K562 (cell line): ENCODE measurements at regions not wholly inside any gene's neighbourhood (a gene's known extent, or its start where the extent isn't known, plus 50 kb on each side); places are given as distances from the start of the nearest gene placed in this dataset.

Source experiments
- ATAC-seq: fragments of 200-7000 bp; cut with Tn5 transposase; 3 replicates; pipeline ENCODE4 v1.9.1; 2020; ENCODE audit warnings: moderate library complexity
- BruUV-seq: library from RNA; stranded (reverse); fragments of 400-500 nt; replicated peaks from 2 replicates; lab custom pipeline; 2021; lab: Mats Ljungman, UMichigan
- CTCF ChIA-PET: fragments of 300-600 bp; formaldehyde crosslinking; extraction: SDS; loops from one replicate; lab custom pipeline; 2021; ENCODE audit warnings: low intra/inter-chr PET ratio; lab: Yijun Ruan, JAX
- POLR2A ChIA-PET: fragments of 300-600, 350-650 bp; sonication (Branson Sonifier 250); formaldehyde crosslinking; extraction: SDS; loops from one replicate; lab custom pipeline; 2021; ENCODE audit warnings: antibody characterized with exemption, inconsistent platforms; lab: Yijun Ruan, JAX
- DNase-seq, 4 experiments: peaks; one replicate each; pipeline versions ENCODE4 v3.0.0 to v3.0.0-alpha.2; 2011 to 2018; ENCODE audit warnings: low spot score in 3 of 4, mixed read lengths in 3 of 4; ENCODE audit errors: extremely low read depth in 1 of 4
- FAIRE-seq: peaks from 2 replicates; lab custom pipeline; 2011; peaks lifted over from hg19 to GRCh38; lab: Jason Lieb, UNC
- H2AFZ ChIP-seq: 2 replicates; pipeline ENCODE4 v1.6.0; 2011; ENCODE audit warnings: low read depth, low read length, control low read depth, inconsistent platforms
- H3K27ac ChIP-seq: fragments of 200-600 bp; 3 replicates; pipeline ENCODE4 v1.8.0; 2011; ENCODE audit warnings: low read depth, mild to moderate bottlenecking, control low read depth, inconsistent platforms, low read length, moderate library complexity, mixed read lengths; ENCODE audit errors: extremely low read depth
- H3K27me3 ChIP-seq, 2 experiments: fragments of 300-600 bp in 1 of 2; 2 replicates in 1 of 2; 3 replicates in 1 of 2; pipeline versions ENCODE4 v1.6.0 to v1.8.0; 2011; ENCODE audit warnings: inconsistent platforms in 2 of 2, low read length in 2 of 2, mild to moderate bottlenecking in 1 of 2, mixed read lengths in 1 of 2, moderate library complexity in 1 of 2; ENCODE audit not compliant: control insufficient read depth in 2 of 2, insufficient read depth in 2 of 2
- H3K36me3 ChIP-seq: fragments of 300-600 bp; 3 replicates; pipeline ENCODE4 v1.8.0; 2011; ENCODE audit warnings: mild to moderate bottlenecking, low read length, inconsistent platforms; ENCODE audit not compliant: control insufficient read depth, insufficient read depth
- H3K4me1 ChIP-seq, 2 experiments: fragments of 200-600 bp in 1 of 2; replicated peaks in 1 of 2; 2 replicates in 1 of 2; 3 replicates in 1 of 2; pipeline versions ENCODE4 v1.5.1 to v1.8.0; 2011; ENCODE audit warnings: inconsistent platforms in 2 of 2, low read length in 2 of 2, mild to moderate bottlenecking in 1 of 2, mixed read lengths in 1 of 2, moderate library complexity in 1 of 2; ENCODE audit not compliant: control insufficient read depth in 2 of 2, insufficient read depth in 2 of 2
- H3K4me2 ChIP-seq: 2 replicates; pipeline ENCODE4 v1.6.1; 2011; ENCODE audit warnings: low read length, control low read depth, inconsistent platforms, mixed read lengths; ENCODE audit not compliant: insufficient read depth
- H3K4me3 ChIP-seq: fragments of 200-600 bp; sonication (generic), shearing (Covaris generic); 2 replicates; pipeline ENCODE4 v1.5.1; 2016; ENCODE audit warnings: control low read depth, inconsistent platforms
- H3K79me2 ChIP-seq: fragments of 200-600 bp; 3 replicates; pipeline ENCODE4 v1.8.0; 2011; ENCODE audit warnings: low read length, inconsistent platforms; ENCODE audit not compliant: control insufficient read depth, insufficient read depth
- H3K9ac ChIP-seq, 2 experiments: 2 replicates each; pipeline versions ENCODE4 v1.6.0 to v1.6.1; 2011; ENCODE audit warnings: low read depth in 2 of 2, low read length in 2 of 2, control low read depth in 1 of 2, inconsistent platforms in 1 of 2, mild to moderate bottlenecking in 1 of 2, mixed read lengths in 1 of 2; ENCODE audit not compliant: insufficient read depth in 1 of 2
- H3K9me1 ChIP-seq: one replicate; pipeline ENCODE4 v1.6.0; 2011; ENCODE audit warnings: inconsistent platforms, mild to moderate bottlenecking, low read length, moderate library complexity; ENCODE audit not compliant: control insufficient read depth, insufficient read depth
- H3K9me3 ChIP-seq: replicated peaks from 2 replicates; pipeline ENCODE4 v1.5.1; 2011; ENCODE audit warnings: low read depth, low read length, inconsistent platforms; ENCODE audit not compliant: control insufficient read depth, insufficient read depth
- H4K20me1 ChIP-seq: replicated peaks from 2 replicates; pipeline ENCODE4 v1.6.1; 2011; ENCODE audit warnings: low read length, inconsistent platforms, mixed read lengths; ENCODE audit not compliant: control insufficient read depth, insufficient read depth
- TEAD1 ChIP-seq, 2 experiments: fragments of 450-650 bp in 1 of 2; sonication (generic) in 1 of 2; formaldehyde crosslinking; IDR thresholded peaks; 2 replicates each; pipeline versions ENCODE4 v1.4.0 to v1.8.0; 2020 to 2022; ENCODE audit warnings: mild to moderate bottlenecking in 2 of 2, missing genetic modification reagents in 1 of 2
- WGBS: fragments of 100-300 bp; shearing (Covaris generic); methylation state at CpG from one replicate; pipeline ENCODE4 v1.1.6; 2016; ENCODE audit warnings: low coverage, mixed read lengths; ENCODE audit not compliant: insufficient coverage; ENCODE audit errors: missing lambda C conversion rate; 5-methylcytosine and 5-hydroxymethylcytosine counted together
- in situ Hi-C: fragments of 300-500 bp; cut with MboI; formaldehyde crosslinking; loops from 4 replicates; pipeline ENCODE4 v1.15.0; 2018; ENCODE audit warnings: inconsistent platforms, mixed read lengths
- intact Hi-C: fragments of 100-400 bp; cut with micrococcal nuclease; formaldehyde crosslinking; loops from 2 replicates; pipeline ENCODE4 v1.14.2; 2022
- TF ChIP-seq, protein P1 (sequence below): sonication (generic); formaldehyde crosslinking; IDR thresholded peaks from 2 replicates; pipeline ENCODE4 v1.8.0; 2022; ENCODE audit warnings: mild to moderate bottlenecking, missing genetic modification reagents
- TF ChIP-seq, protein P2 (sequence below): fragments of 450-650 bp; IDR thresholded peaks from one replicate; pipeline ENCODE4 v1.6.1; 2018; ENCODE audit warnings: mild to moderate bottlenecking, moderate library complexity; ENCODE audit not compliant: partially characterized antibody
- TF ChIP-seq, protein P3 (sequence below): fragments of 450-650 bp; IDR thresholded peaks from 2 replicates; pipeline ENCODE4 v1.6.1; 2016; ENCODE audit warnings: mild to moderate bottlenecking, moderate library complexity

DNA sequence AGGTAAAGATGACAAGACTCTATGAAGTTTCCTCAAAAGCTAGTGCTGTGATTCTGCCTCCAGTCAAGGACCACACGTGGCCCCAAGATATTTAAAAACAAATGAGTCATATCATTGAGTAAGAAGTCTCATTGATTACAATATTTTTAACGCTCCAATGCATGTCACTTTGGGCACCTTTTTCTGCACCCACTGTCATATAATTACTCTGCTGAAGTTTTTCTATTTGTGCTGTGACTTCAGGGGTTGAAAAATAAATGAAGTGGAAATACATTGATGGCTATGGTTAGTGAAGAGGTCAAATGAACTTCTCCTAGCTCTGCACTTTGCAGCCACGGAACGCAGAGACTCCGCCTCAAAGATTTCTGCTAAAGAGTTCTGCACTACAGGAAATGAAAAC lies 344.3 kb upstream of the KYNU start:
- 2% methylated on average over 5 of the region's 5 CpGs for WGBS
- BruUV-seq, result no TSS peak
- Histone ChIP-seq H4K20me1 (no peaks in the 10 kb centered on the region), H3K27ac (no peak overlapping the region), H3K9me3 (no peaks in the 10 kb centered on the region), H3K9me1 (no peaks in the 10 kb centered on the region), H3K79me2 (no peaks in the 10 kb centered on the region), H3K4me3 (no peak overlapping the region), H2AFZ (no peak overlapping the region), H3K4me2 (no peak overlapping the region), H3K27me3 (no peaks in the 10 kb centered on the region), H3K9ac (no peak overlapping the region), H3K4me1 (no peaks in the 10 kb centered on the region), H3K36me3 (no peaks in the 10 kb centered on the region)
- FAIRE-seq, result no peak
- ChIA-PET CTCF (no interaction called here), POLR2A (no interaction called here)
- intact Hi-C loops (no loop called here), in situ Hi-C loops (no loop called here)
- DNase-seq, result no peak
- ATAC-seq, result no peak
- TF ChIP-seq, protein P1, sequence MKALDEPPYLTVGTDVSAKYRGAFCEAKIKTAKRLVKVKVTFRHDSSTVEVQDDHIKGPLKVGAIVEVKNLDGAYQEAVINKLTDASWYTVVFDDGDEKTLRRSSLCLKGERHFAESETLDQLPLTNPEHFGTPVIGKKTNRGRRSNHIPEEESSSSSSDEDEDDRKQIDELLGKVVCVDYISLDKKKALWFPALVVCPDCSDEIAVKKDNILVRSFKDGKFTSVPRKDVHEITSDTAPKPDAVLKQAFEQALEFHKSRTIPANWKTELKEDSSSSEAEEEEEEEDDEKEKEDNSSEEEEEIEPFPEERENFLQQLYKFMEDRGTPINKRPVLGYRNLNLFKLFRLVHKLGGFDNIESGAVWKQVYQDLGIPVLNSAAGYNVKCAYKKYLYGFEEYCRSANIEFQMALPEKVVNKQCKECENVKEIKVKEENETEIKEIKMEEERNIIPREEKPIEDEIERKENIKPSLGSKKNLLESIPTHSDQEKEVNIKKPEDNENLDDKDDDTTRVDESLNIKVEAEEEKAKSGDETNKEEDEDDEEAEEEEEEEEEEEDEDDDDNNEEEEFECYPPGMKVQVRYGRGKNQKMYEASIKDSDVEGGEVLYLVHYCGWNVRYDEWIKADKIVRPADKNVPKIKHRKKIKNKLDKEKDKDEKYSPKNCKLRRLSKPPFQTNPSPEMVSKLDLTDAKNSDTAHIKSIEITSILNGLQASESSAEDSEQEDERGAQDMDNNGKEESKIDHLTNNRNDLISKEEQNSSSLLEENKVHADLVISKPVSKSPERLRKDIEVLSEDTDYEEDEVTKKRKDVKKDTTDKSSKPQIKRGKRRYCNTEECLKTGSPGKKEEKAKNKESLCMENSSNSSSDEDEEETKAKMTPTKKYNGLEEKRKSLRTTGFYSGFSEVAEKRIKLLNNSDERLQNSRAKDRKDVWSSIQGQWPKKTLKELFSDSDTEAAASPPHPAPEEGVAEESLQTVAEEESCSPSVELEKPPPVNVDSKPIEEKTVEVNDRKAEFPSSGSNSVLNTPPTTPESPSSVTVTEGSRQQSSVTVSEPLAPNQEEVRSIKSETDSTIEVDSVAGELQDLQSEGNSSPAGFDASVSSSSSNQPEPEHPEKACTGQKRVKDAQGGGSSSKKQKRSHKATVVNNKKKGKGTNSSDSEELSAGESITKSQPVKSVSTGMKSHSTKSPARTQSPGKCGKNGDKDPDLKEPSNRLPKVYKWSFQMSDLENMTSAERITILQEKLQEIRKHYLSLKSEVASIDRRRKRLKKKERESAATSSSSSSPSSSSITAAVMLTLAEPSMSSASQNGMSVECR (CRISPR knock-in tag), result no peak
- TF ChIP-seq, protein P2, sequence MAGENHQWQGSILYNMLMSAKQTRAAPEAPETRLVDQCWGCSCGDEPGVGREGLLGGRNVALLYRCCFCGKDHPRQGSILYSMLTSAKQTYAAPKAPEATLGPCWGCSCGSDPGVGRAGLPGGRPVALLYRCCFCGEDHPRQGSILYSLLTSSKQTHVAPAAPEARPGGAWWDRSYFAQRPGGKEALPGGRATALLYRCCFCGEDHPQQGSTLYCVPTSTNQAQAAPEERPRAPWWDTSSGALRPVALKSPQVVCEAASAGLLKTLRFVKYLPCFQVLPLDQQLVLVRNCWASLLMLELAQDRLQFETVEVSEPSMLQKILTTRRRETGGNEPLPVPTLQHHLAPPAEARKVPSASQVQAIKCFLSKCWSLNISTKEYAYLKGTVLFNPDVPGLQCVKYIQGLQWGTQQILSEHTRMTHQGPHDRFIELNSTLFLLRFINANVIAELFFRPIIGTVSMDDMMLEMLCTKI, result no peak
- TF ChIP-seq TEAD1 (CRISPR knock-in tag; IDR thresholded peaks at IDR 0.05), result no peak
- TF ChIP-seq, protein P3, sequence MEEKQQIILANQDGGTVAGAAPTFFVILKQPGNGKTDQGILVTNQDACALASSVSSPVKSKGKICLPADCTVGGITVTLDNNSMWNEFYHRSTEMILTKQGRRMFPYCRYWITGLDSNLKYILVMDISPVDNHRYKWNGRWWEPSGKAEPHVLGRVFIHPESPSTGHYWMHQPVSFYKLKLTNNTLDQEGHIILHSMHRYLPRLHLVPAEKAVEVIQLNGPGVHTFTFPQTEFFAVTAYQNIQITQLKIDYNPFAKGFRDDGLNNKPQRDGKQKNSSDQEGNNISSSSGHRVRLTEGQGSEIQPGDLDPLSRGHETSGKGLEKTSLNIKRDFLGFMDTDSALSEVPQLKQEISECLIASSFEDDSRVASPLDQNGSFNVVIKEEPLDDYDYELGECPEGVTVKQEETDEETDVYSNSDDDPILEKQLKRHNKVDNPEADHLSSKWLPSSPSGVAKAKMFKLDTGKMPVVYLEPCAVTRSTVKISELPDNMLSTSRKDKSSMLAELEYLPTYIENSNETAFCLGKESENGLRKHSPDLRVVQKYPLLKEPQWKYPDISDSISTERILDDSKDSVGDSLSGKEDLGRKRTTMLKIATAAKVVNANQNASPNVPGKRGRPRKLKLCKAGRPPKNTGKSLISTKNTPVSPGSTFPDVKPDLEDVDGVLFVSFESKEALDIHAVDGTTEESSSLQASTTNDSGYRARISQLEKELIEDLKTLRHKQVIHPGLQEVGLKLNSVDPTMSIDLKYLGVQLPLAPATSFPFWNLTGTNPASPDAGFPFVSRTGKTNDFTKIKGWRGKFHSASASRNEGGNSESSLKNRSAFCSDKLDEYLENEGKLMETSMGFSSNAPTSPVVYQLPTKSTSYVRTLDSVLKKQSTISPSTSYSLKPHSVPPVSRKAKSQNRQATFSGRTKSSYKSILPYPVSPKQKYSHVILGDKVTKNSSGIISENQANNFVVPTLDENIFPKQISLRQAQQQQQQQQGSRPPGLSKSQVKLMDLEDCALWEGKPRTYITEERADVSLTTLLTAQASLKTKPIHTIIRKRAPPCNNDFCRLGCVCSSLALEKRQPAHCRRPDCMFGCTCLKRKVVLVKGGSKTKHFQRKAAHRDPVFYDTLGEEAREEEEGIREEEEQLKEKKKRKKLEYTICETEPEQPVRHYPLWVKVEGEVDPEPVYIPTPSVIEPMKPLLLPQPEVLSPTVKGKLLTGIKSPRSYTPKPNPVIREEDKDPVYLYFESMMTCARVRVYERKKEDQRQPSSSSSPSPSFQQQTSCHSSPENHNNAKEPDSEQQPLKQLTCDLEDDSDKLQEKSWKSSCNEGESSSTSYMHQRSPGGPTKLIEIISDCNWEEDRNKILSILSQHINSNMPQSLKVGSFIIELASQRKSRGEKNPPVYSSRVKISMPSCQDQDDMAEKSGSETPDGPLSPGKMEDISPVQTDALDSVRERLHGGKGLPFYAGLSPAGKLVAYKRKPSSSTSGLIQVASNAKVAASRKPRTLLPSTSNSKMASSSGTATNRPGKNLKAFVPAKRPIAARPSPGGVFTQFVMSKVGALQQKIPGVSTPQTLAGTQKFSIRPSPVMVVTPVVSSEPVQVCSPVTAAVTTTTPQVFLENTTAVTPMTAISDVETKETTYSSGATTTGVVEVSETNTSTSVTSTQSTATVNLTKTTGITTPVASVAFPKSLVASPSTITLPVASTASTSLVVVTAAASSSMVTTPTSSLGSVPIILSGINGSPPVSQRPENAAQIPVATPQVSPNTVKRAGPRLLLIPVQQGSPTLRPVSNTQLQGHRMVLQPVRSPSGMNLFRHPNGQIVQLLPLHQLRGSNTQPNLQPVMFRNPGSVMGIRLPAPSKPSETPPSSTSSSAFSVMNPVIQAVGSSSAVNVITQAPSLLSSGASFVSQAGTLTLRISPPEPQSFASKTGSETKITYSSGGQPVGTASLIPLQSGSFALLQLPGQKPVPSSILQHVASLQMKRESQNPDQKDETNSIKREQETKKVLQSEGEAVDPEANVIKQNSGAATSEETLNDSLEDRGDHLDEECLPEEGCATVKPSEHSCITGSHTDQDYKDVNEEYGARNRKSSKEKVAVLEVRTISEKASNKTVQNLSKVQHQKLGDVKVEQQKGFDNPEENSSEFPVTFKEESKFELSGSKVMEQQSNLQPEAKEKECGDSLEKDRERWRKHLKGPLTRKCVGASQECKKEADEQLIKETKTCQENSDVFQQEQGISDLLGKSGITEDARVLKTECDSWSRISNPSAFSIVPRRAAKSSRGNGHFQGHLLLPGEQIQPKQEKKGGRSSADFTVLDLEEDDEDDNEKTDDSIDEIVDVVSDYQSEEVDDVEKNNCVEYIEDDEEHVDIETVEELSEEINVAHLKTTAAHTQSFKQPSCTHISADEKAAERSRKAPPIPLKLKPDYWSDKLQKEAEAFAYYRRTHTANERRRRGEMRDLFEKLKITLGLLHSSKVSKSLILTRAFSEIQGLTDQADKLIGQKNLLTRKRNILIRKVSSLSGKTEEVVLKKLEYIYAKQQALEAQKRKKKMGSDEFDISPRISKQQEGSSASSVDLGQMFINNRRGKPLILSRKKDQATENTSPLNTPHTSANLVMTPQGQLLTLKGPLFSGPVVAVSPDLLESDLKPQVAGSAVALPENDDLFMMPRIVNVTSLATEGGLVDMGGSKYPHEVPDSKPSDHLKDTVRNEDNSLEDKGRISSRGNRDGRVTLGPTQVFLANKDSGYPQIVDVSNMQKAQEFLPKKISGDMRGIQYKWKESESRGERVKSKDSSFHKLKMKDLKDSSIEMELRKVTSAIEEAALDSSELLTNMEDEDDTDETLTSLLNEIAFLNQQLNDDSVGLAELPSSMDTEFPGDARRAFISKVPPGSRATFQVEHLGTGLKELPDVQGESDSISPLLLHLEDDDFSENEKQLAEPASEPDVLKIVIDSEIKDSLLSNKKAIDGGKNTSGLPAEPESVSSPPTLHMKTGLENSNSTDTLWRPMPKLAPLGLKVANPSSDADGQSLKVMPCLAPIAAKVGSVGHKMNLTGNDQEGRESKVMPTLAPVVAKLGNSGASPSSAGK, result no peak
